K562 (cell line): ENCODE measurements at regions not wholly inside any gene's neighbourhood (a gene's known extent, or its start where the extent isn't known, plus 50 kb on each side); places are given as distances from the start of the nearest gene placed in this dataset.

Source experiments
- ATAC-seq: fragments of 200-7000 bp; cut with Tn5 transposase; 3 replicates; pipeline ENCODE4 v1.9.1; 2020; ENCODE audit warnings: moderate library complexity
- BruUV-seq: library from RNA; stranded (reverse); fragments of 400-500 nt; replicated peaks from 2 replicates; lab custom pipeline; 2021; lab: Mats Ljungman, UMichigan
- CTCF ChIA-PET: fragments of 300-600 bp; formaldehyde crosslinking; extraction: SDS; loops from one replicate; lab custom pipeline; 2021; ENCODE audit warnings: low intra/inter-chr PET ratio; lab: Yijun Ruan, JAX
- POLR2A ChIA-PET: fragments of 300-600, 350-650 bp; sonication (Branson Sonifier 250); formaldehyde crosslinking; extraction: SDS; loops from one replicate; lab custom pipeline; 2021; ENCODE audit warnings: antibody characterized with exemption, inconsistent platforms; lab: Yijun Ruan, JAX
- DNase-seq, 4 experiments: peaks; one replicate each; pipeline versions ENCODE4 v3.0.0 to v3.0.0-alpha.2; 2011 to 2018; ENCODE audit warnings: low spot score in 3 of 4, mixed read lengths in 3 of 4; ENCODE audit errors: extremely low read depth in 1 of 4
- FAIRE-seq: peaks from 2 replicates; lab custom pipeline; 2011; peaks lifted over from hg19 to GRCh38; lab: Jason Lieb, UNC
- H2AFZ ChIP-seq: 2 replicates; pipeline ENCODE4 v1.6.0; 2011; ENCODE audit warnings: low read depth, low read length, control low read depth, inconsistent platforms
- H3K27ac ChIP-seq: fragments of 200-600 bp; 3 replicates; pipeline ENCODE4 v1.8.0; 2011; ENCODE audit warnings: low read depth, mild to moderate bottlenecking, control low read depth, inconsistent platforms, low read length, moderate library complexity, mixed read lengths; ENCODE audit errors: extremely low read depth
- H3K27me3 ChIP-seq, 2 experiments: fragments of 300-600 bp in 1 of 2; 2 replicates in 1 of 2; 3 replicates in 1 of 2; pipeline versions ENCODE4 v1.6.0 to v1.8.0; 2011; ENCODE audit warnings: inconsistent platforms in 2 of 2, low read length in 2 of 2, mild to moderate bottlenecking in 1 of 2, mixed read lengths in 1 of 2, moderate library complexity in 1 of 2; ENCODE audit not compliant: control insufficient read depth in 2 of 2, insufficient read depth in 2 of 2
- H3K36me3 ChIP-seq: fragments of 300-600 bp; 3 replicates; pipeline ENCODE4 v1.8.0; 2011; ENCODE audit warnings: mild to moderate bottlenecking, low read length, inconsistent platforms; ENCODE audit not compliant: control insufficient read depth, insufficient read depth
- H3K4me1 ChIP-seq, 2 experiments: fragments of 200-600 bp in 1 of 2; replicated peaks in 1 of 2; 2 replicates in 1 of 2; 3 replicates in 1 of 2; pipeline versions ENCODE4 v1.5.1 to v1.8.0; 2011; ENCODE audit warnings: inconsistent platforms in 2 of 2, low read length in 2 of 2, mild to moderate bottlenecking in 1 of 2, mixed read lengths in 1 of 2, moderate library complexity in 1 of 2; ENCODE audit not compliant: control insufficient read depth in 2 of 2, insufficient read depth in 2 of 2
- H3K4me2 ChIP-seq: 2 replicates; pipeline ENCODE4 v1.6.1; 2011; ENCODE audit warnings: low read length, control low read depth, inconsistent platforms, mixed read lengths; ENCODE audit not compliant: insufficient read depth
- H3K4me3 ChIP-seq: fragments of 200-600 bp; sonication (generic), shearing (Covaris generic); 2 replicates; pipeline ENCODE4 v1.5.1; 2016; ENCODE audit warnings: control low read depth, inconsistent platforms
- H3K79me2 ChIP-seq: fragments of 200-600 bp; 3 replicates; pipeline ENCODE4 v1.8.0; 2011; ENCODE audit warnings: low read length, inconsistent platforms; ENCODE audit not compliant: control insufficient read depth, insufficient read depth
- H3K9ac ChIP-seq, 2 experiments: 2 replicates each; pipeline versions ENCODE4 v1.6.0 to v1.6.1; 2011; ENCODE audit warnings: low read depth in 2 of 2, low read length in 2 of 2, control low read depth in 1 of 2, inconsistent platforms in 1 of 2, mild to moderate bottlenecking in 1 of 2, mixed read lengths in 1 of 2; ENCODE audit not compliant: insufficient read depth in 1 of 2
- H3K9me1 ChIP-seq: one replicate; pipeline ENCODE4 v1.6.0; 2011; ENCODE audit warnings: inconsistent platforms, mild to moderate bottlenecking, low read length, moderate library complexity; ENCODE audit not compliant: control insufficient read depth, insufficient read depth
- H3K9me3 ChIP-seq: replicated peaks from 2 replicates; pipeline ENCODE4 v1.5.1; 2011; ENCODE audit warnings: low read depth, low read length, inconsistent platforms; ENCODE audit not compliant: control insufficient read depth, insufficient read depth
- H4K20me1 ChIP-seq: replicated peaks from 2 replicates; pipeline ENCODE4 v1.6.1; 2011; ENCODE audit warnings: low read length, inconsistent platforms, mixed read lengths; ENCODE audit not compliant: control insufficient read depth, insufficient read depth
- CBFB ChIP-seq: sonication (generic); formaldehyde crosslinking; IDR thresholded peaks from 2 replicates; pipeline ENCODE4 v1.4.0; 2020; ENCODE audit warnings: mild to moderate bottlenecking, missing genetic modification reagents
- ELF2 ChIP-seq: fragments of 250-450 bp; sonication (Bioruptor Pico); IDR thresholded peaks from 2 replicates; pipeline ENCODE4 v1.5.0; 2021; ENCODE audit warnings: mild to moderate bottlenecking
- FUS ChIP-seq: fragments of 200-400 bp; formaldehyde crosslinking; optimal IDR thresholded peaks from 2 replicates; pipeline ENCODE3; 2017; ENCODE audit warnings: low read depth, low read length
- HDAC3 ChIP-seq: fragments of 450-650 bp; IDR thresholded peaks from 2 replicates; pipeline ENCODE4 v1.6.1; 2018; ENCODE audit warnings: borderline replicate concordance, mild to moderate bottlenecking, moderate library complexity; ENCODE audit not compliant: partially characterized antibody
- HDAC8 ChIP-seq: fragments of 450-650 bp; IDR thresholded peaks from 2 replicates; pipeline ENCODE4 v1.6.1; 2016; ENCODE audit warnings: mild to moderate bottlenecking, missing genetic modification characterization, moderate library complexity, missing compliant biosample characterization
- KAT2B ChIP-seq: IDR thresholded peaks from one replicate; pipeline ENCODE4 v1.6.1; 2012; ENCODE audit warnings: low read depth, mild to moderate bottlenecking, control low read depth, inconsistent platforms, low read length, moderate library complexity
- PML ChIP-seq: IDR thresholded peaks from 2 replicates; pipeline ENCODE4 v1.6.1; 2012; ENCODE audit warnings: low read length, inconsistent platforms
- RUNX1 ChIP-seq: sonication (generic); IDR thresholded peaks from 2 replicates; pipeline ENCODE4 v1.6.1; 2016; ENCODE audit warnings: antibody characterized with exemption, low read depth
- SIRT6 ChIP-seq: IDR thresholded peaks from one replicate; pipeline ENCODE4 v1.6.1; 2012; ENCODE audit warnings: low read depth, mild to moderate bottlenecking, control low read depth, inconsistent platforms, low read length, moderate library complexity
- SREBF2 ChIP-seq: sonication (generic); formaldehyde crosslinking; IDR thresholded peaks from 2 replicates; pipeline ENCODE4 v1.4.0; 2020; ENCODE audit warnings: mild to moderate bottlenecking, missing genetic modification reagents
- ZFPM2 ChIP-seq: fragments of 250-450 bp; sonication (Bioruptor Pico); IDR thresholded peaks from 2 replicates; pipeline ENCODE4 v1.5.1; 2022; ENCODE audit warnings: mild to moderate bottlenecking
- ZKSCAN3 ChIP-seq: fragments of 250-450 bp; sonication (Bioruptor Pico); IDR thresholded peaks from 2 replicates; pipeline ENCODE4 v1.4.0; 2020
- ZNF184 ChIP-seq: sonication (generic); formaldehyde crosslinking; IDR thresholded peaks from 2 replicates; pipeline ENCODE4 v1.5.0; 2020; ENCODE audit warnings: missing genetic modification reagents
- ZNF354B ChIP-seq: fragments of 250-450 bp; sonication (Bioruptor Pico); IDR thresholded peaks from 2 replicates; pipeline ENCODE4 v1.4.0; 2020
- ZNF583 ChIP-seq: fragments of 250-450 bp; sonication (Bioruptor Pico); IDR thresholded peaks from 2 replicates; pipeline ENCODE4 v1.4.0; 2020
- ZNF586 ChIP-seq: fragments of 450-650 bp; formaldehyde crosslinking; conservative IDR thresholded peaks from 2 replicates; pipeline ENCODE4 v1.4.0; 2020; ENCODE audit warnings: mild to moderate bottlenecking, moderate library complexity
- WGBS: fragments of 100-300 bp; shearing (Covaris generic); methylation state at CpG from one replicate; pipeline ENCODE4 v1.1.6; 2016; ENCODE audit warnings: low coverage, mixed read lengths; ENCODE audit not compliant: insufficient coverage; ENCODE audit errors: missing lambda C conversion rate; 5-methylcytosine and 5-hydroxymethylcytosine counted together
- in situ Hi-C: fragments of 300-500 bp; cut with MboI; formaldehyde crosslinking; loops from 4 replicates; pipeline ENCODE4 v1.15.0; 2018; ENCODE audit warnings: inconsistent platforms, mixed read lengths
- intact Hi-C: fragments of 100-400 bp; cut with micrococcal nuclease; formaldehyde crosslinking; loops from 2 replicates; pipeline ENCODE4 v1.14.2; 2022
- TF ChIP-seq, protein P1 (sequence below), 2 experiments: IDR thresholded peaks; 2 replicates each; pipeline ENCODE4 v1.6.1; 2012; ENCODE audit warnings: improper control_type of control experiment in 2 of 2, low read depth in 2 of 2, low read length in 2 of 2, borderline replicate concordance in 1 of 2
- TF ChIP-seq, protein P2 (sequence below): fragments of 150-350 bp; conservative IDR thresholded peaks from 2 replicates; pipeline ENCODE4 v1.6.1; 2014; ENCODE audit warnings: low read length

DNA sequence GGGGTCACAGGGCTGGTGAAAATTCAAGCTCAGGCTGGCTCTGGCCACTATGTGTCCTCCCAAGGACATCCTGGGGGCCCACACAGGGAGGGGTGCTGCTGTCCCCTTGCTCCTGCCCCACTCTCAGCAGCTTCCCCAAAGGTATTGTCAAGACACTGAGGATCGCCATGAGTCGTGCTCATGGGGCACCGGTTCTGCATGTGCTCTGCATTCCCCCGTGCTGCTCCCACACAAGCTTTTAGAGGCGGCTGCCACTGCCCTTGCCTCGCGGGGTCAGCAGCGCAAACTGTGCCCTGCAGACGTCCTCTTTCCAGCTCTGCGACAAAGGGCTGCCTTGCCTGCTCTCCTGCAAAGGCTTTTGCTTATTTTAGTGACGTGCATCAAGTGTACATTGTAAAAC lies 179.8 kb downstream of the ERMARD start:
- DNase-seq: no peak
- H3K79me2 ChIP-seq: no peaks in the 10 kb centered on the region
- H2AFZ ChIP-seq: no peak overlapping the region
- H3K4me2 ChIP-seq: no peak overlapping the region
- no peaks in the 10 kb centered on the region; the same call in 1 of the 2 replicates for H4K20me1 ChIP-seq
- no peak overlapping the region for H3K9ac ChIP-seq
- TF ChIP-seq, protein P1, sequence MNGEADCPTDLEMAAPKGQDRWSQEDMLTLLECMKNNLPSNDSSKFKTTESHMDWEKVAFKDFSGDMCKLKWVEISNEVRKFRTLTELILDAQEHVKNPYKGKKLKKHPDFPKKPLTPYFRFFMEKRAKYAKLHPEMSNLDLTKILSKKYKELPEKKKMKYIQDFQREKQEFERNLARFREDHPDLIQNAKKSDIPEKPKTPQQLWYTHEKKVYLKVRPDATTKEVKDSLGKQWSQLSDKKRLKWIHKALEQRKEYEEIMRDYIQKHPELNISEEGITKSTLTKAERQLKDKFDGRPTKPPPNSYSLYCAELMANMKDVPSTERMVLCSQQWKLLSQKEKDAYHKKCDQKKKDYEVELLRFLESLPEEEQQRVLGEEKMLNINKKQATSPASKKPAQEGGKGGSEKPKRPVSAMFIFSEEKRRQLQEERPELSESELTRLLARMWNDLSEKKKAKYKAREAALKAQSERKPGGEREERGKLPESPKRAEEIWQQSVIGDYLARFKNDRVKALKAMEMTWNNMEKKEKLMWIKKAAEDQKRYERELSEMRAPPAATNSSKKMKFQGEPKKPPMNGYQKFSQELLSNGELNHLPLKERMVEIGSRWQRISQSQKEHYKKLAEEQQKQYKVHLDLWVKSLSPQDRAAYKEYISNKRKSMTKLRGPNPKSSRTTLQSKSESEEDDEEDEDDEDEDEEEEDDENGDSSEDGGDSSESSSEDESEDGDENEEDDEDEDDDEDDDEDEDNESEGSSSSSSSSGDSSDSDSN (IDR thresholded peaks at IDR 0.05; ENCODE audit: borderline replicate concordance in 1 of 2, low read depth in 2 of 2, low read length in 2 of 2): no peak
- TF ChIP-seq ZNF184: no peak
- no peak for TF ChIP-seq FUS
- TF ChIP-seq RUNX1: no peak
- TF ChIP-seq KAT2B: no peak
- TF ChIP-seq, protein P2, sequence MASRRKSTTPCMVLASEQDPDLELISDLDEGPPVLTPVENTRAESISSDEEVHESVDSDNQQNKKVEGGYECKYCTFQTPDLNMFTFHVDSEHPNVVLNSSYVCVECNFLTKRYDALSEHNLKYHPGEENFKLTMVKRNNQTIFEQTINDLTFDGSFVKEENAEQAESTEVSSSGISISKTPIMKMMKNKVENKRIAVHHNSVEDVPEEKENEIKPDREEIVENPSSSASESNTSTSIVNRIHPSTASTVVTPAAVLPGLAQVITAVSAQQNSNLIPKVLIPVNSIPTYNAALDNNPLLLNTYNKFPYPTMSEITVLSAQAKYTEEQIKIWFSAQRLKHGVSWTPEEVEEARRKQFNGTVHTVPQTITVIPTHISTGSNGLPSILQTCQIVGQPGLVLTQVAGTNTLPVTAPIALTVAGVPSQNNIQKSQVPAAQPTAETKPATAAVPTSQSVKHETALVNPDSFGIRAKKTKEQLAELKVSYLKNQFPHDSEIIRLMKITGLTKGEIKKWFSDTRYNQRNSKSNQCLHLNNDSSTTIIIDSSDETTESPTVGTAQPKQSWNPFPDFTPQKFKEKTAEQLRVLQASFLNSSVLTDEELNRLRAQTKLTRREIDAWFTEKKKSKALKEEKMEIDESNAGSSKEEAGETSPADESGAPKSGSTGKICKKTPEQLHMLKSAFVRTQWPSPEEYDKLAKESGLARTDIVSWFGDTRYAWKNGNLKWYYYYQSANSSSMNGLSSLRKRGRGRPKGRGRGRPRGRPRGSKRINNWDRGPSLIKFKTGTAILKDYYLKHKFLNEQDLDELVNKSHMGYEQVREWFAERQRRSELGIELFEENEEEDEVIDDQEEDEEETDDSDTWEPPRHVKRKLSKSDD: no peak
- no peak for TF ChIP-seq ZNF354B
- TF ChIP-seq SIRT6: no peak
- no peak for TF ChIP-seq ZNF586 (CRISPR knock-in tag)
- no peak for TF ChIP-seq CBFB
- no peak for TF ChIP-seq ZNF583 (CRISPR knock-in tag)
- no peak for TF ChIP-seq ZKSCAN3 (CRISPR knock-in tag)
- TF ChIP-seq PML: no peak
- TF ChIP-seq ELF2 (CRISPR knock-in tag): no peak
- no peak for TF ChIP-seq HDAC8
- TF ChIP-seq SREBF2 (CRISPR knock-in tag): no peak
- no peak for TF ChIP-seq ZFPM2
- TF ChIP-seq HDAC3: no peak
- TF ChIP-seq, all 486 proteins: peak for 0
- intact Hi-C loops: loop anchor here (5.0 kb wide), 1 partner anchor 139 kb away; no protein-coding TSS in a partner anchor
- WGBS: 2% methylated on average over 11 of the region's 11 CpGs
- in situ Hi-C loops: no loop called here
- H3K27ac ChIP-seq: no peak overlapping the region
- CTCF ChIA-PET: interaction anchor here (1.1 to 1.2 kb wide), 2 partner anchors 99 to 100 kb away, joined by 3 read pairs; no protein-coding TSS in a partner anchor
- FAIRE-seq (no peak), ATAC-seq (no peak)
- H3K36me3 ChIP-seq: no peaks in the 10 kb centered on the region
- no peaks in the 10 kb centered on the region for H3K9me3 ChIP-seq
- peaks cover 0 to 5% of the 10 kb centered on the region in 2 experiments; a peak in 1 of 5 replicates for H3K4me1 ChIP-seq
- no peaks in the 10 kb centered on the region for H3K9me1 ChIP-seq
- POLR2A ChIA-PET: interaction anchor here (0.6 kb wide), 1 partner anchor 441 kb away, joined by 5 read pairs; no protein-coding TSS in a partner anchor
- BruUV-seq: no TSS peak
- H3K4me3 ChIP-seq: no peak overlapping the region
- H3K27me3 ChIP-seq: peaks cover 41 to 47% of the 10 kb centered on the region in 2 experiments
